Body of pancreas (tissue), 4 donors: ENCODE measurements at regions not wholly inside any gene's neighbourhood (a gene's known extent, or its start where the extent isn't known, plus 50 kb on each side); places are given as distances from the start of the nearest gene placed in this dataset.

Source experiments
- POLR2A ChIP-seq, 3 donors: fragments of 450-650 bp; IDR thresholded peaks; one replicate each; pipeline ENCODE4 v1.6.1; 2016; ENCODE audit warnings: antibody characterized with exemption in 3 of 3, mild to moderate bottlenecking in 2 of 3
- TF ChIP-seq, protein P1 (sequence below), 7 experiments: fragments of 450-650 bp in 4 of 7; fragments of 200-600 bp in 3 of 7; sonication (generic) in 3 of 7; IDR thresholded peaks; one replicate each; pipeline ENCODE4 v1.5.1; 2016 to 2019; ENCODE audit warnings: antibody characterized with exemption in 7 of 7

DNA sequence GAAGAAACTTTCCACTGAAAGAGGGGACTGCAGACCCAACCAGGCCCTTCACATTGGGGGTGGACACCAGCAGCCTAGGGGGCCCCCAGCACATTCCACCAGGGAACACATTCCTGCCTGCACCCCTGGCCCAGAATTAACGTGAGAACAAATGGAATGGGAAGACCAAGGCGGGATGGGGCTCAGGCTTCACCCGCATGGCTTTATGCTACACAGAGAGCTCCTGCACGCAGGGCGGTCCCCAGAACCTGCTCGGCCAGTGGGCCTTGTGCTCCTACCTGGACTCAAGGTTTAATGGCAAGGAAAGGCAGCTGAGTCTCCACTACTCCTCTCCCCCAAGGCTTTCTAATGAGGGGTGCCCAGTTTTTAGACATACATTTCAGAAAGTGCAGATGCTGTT lies 146.3 kb upstream of the GPR26 start:
- TF ChIP-seq, protein P1, sequence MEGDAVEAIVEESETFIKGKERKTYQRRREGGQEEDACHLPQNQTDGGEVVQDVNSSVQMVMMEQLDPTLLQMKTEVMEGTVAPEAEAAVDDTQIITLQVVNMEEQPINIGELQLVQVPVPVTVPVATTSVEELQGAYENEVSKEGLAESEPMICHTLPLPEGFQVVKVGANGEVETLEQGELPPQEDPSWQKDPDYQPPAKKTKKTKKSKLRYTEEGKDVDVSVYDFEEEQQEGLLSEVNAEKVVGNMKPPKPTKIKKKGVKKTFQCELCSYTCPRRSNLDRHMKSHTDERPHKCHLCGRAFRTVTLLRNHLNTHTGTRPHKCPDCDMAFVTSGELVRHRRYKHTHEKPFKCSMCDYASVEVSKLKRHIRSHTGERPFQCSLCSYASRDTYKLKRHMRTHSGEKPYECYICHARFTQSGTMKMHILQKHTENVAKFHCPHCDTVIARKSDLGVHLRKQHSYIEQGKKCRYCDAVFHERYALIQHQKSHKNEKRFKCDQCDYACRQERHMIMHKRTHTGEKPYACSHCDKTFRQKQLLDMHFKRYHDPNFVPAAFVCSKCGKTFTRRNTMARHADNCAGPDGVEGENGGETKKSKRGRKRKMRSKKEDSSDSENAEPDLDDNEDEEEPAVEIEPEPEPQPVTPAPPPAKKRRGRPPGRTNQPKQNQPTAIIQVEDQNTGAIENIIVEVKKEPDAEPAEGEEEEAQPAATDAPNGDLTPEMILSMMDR (IDR thresholded peaks at IDR 0.05) = no peak
- no peak for TF ChIP-seq POLR2A (IDR thresholded peaks at IDR 0.05)
